ENCODE measurements at regions not wholly inside any gene's neighbourhood (a gene's known extent, or its start where the extent isn't known, plus 50 kb on each side); places are given as distances from the start of the nearest gene placed in this dataset.

DNA sequence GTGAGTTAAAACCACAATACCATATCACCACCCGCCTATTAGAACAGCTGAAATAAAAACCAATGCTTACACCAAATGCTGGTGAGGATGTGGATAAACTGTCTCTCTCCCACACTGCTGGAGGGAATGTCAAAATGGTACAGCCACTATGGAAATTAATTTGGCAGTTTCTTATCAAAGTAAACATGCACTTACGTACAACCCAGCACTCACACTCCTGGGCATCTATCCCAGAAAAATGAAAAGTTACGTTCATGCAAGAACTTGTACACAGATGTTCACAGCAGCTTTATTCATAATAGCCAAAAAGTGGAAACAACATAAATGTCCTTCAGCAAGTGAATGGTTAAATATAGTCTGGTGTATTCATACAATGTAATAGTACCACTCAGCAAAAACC lies 173.2 kb upstream of the MYOCD start:
- Mint-ChIP-seq H3K27me3 (ENCODE audit: low read depth) (no peaks in the 10 kb centered on the region), H3K27ac (no peak overlapping the region), H3K9me3 (peaks cover 2% of the 10 kb centered on the region), H3K4me3 (no peak overlapping the region), H3K36me3 (ENCODE audit: low read depth) (no peaks in the 10 kb centered on the region), H3K4me1 (ENCODE audit: low read depth) (no peaks in the 10 kb centered on the region)
- intact Hi-C loops (cut with micrococcal nuclease), result no loop called here
- DNase-seq, result no peak
- CTCF ChIA-PET, result no interaction called here

DNA sequence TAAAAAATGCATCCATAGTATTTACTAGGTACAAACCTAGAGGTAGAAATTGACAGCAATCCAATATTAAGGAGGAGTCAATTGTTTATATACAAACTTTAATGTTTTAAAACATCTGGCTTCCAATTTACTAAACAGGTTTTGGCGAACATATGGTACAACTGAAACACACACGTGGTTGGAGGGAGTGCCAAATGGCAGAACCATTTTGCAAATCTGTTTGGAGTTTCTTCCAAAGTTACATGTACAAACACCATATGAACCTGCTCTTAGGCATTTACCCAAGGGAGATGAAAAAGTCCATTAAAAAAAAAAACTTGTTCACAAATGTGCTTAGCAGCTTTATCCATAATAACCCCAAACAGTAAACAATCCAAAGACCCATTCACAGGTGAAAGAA lies 159.8 kb upstream of the MYOCD start:
- intact Hi-C loops (cut with micrococcal nuclease), result no loop called here
- CTCF ChIA-PET, result no interaction called here
- no peak overlapping the region for H3K4me3 Mint-ChIP-seq

DNA sequence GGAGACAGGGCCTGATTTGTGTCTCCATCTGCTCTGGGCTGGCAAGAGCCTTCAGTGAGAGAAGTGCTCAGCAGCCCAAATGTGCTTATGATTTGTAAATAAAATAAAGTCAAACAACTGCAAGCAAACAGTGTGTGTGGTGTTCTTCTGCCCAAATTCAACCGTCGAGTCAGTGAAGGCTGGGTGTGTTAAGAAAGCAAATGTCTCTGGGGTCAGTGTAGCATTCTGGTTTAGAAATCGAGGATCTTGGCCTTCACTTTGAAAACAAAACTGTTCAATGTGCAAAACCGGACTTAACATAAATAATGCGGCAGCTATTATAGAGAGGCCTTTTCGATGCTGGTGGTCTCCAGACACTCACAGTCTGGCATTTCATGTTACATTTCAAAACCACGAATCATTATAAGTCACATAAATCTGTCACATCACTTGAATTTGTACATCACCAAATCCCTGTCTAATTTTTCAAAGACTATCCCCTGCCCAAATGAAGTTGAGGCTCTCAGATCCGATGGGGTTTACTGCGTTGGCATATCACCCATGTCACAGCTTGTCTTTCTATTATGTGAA lies 158.6 kb upstream of the MYOCD start:
- peaks cover 10% of the 10 kb centered on the region for H3K9me3 Mint-ChIP-seq
- H3K4me1 Mint-ChIP-seq (ENCODE audit: low read depth), result no peaks in the 10 kb centered on the region
- no peaks in the 10 kb centered on the region for H3K36me3 Mint-ChIP-seq (ENCODE audit: low read depth)

More for the DNA sequence above, 159.8 kb upstream of the MYOCD start:
- Mint-ChIP-seq H3K36me3 (ENCODE audit: low read depth) (no peaks in the 10 kb centered on the region), H3K27me3 (ENCODE audit: low read depth) (no peaks in the 10 kb centered on the region), H3K4me1 (ENCODE audit: low read depth) (no peaks in the 10 kb centered on the region), H3K9me3 (peaks cover 10% of the 10 kb centered on the region), H3K27ac (no peak overlapping the region)
- no peak for DNase-seq

DNA sequence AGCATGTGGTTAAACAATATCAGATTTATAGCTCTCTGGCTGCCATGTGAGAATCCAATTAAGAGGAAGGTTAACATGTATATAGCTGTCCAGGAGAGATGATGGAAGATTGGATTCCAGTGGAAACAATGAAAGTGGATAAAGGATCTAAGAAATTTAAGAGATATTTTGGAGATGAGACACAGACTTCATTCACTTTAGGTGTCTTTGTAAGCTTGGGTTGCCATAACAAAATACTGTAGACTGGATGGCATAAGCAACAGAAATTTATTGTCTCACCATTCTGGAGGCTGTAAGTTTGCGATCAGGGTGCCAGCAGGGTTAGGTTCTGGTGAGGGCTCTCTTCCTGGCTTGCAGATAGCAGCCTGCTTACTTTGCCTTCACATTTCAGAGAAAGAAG lies 155.9 kb upstream of the MYOCD start:
- H3K4me3 Mint-ChIP-seq, result no peak overlapping the region

More for the DNA sequence above, 158.6 kb upstream of the MYOCD start:
- no peak for DNase-seq
- Mint-ChIP-seq H3K27me3 (ENCODE audit: low read depth) (no peaks in the 10 kb centered on the region), H3K4me3 (no peak overlapping the region), H3K27ac (no peak overlapping the region)
- CTCF ChIA-PET, result no interaction called here
- intact Hi-C loops (cut with micrococcal nuclease), result no loop called here

DNA sequence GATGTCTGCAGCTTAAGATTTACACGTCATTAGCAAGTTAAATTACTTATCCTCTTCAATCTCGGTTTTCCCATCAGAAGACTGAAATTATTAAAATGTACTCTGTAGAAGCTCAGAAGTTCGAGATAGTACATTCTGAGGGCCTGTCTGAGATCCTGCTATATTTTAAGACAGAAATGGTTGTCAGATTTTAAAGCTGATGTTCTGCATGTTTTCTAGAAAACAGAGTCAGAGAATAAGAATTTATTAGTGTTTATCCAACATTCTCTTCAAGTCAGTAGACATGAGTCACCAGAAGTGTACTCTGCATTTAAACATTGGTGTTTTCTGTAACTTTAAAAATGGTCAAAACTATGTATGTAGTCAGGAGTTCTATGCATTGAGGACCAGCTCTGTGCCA lies 155.2 kb upstream of the MYOCD start:
- peaks cover 6% of the 10 kb centered on the region for H3K9me3 Mint-ChIP-seq
- H3K4me1 Mint-ChIP-seq (ENCODE audit: low read depth), result no peaks in the 10 kb centered on the region
- no peaks in the 10 kb centered on the region for H3K36me3 Mint-ChIP-seq (ENCODE audit: low read depth)
- H3K4me3 Mint-ChIP-seq, result no peak overlapping the region
- no peak for DNase-seq
- H3K27ac Mint-ChIP-seq, result no peak overlapping the region
- CTCF ChIA-PET, result no interaction called here
- no peaks in the 10 kb centered on the region for H3K27me3 Mint-ChIP-seq (ENCODE audit: low read depth)
- intact Hi-C loops (cut with micrococcal nuclease), result no loop called here

More for the DNA sequence above, 155.9 kb upstream of the MYOCD start:
- Mint-ChIP-seq H3K27ac (no peak overlapping the region), H3K27me3 (ENCODE audit: low read depth) (no peaks in the 10 kb centered on the region), H3K9me3 (peaks cover 6% of the 10 kb centered on the region), H3K36me3 (ENCODE audit: low read depth) (no peaks in the 10 kb centered on the region), H3K4me1 (ENCODE audit: low read depth) (no peaks in the 10 kb centered on the region)
- intact Hi-C loops (cut with micrococcal nuclease), result no loop called here
- CTCF ChIA-PET, result interaction anchor here (0.6 kb wide), 1 partner anchor 319 kb away, joined by 3 read pairs; no protein-coding TSS in a partner anchor
- DNase-seq, result no peak

DNA sequence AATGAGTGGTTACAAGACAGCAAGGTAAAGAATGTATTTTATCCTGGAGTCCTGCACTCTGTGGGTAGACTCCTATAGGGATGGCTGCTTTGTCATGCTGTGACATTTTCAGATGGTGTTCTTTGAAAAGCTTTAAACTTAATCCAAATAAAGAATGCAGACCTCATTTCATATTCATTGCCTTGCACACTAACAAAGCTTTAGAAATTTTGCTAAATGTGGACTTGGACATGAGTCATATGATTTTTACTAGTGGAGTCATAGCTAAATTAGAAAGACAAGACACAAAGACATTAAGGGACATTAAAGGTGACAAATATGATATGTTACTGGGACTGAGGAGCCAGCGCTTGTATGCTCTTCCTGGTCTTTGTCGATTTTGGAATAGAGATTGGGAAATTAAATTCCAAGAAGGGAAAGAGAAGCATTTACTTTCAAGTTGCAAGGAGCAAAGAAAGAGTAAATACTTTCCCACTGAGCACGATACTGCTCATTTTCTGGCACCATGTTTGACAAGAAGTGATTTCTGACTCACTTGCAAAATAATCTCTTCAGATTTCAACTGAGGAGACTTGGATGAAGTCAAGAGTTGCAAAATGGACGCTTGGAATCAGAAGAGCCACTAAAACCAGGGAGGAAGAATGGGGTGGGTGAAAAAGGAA lies 152.9 kb upstream of the MYOCD start:
- Mint-ChIP-seq H3K4me3 (no peak overlapping the region), H3K27ac (no peak overlapping the region), H3K9me3 (peaks cover 6% of the 10 kb centered on the region), H3K4me1 (ENCODE audit: low read depth) (no peaks in the 10 kb centered on the region), H3K36me3 (ENCODE audit: low read depth) (no peaks in the 10 kb centered on the region), H3K27me3 (ENCODE audit: low read depth) (no peaks in the 10 kb centered on the region)
- DNase-seq, result no peak
- CTCF ChIA-PET, result no interaction called here
- intact Hi-C loops (cut with micrococcal nuclease), result no loop called here

DNA sequence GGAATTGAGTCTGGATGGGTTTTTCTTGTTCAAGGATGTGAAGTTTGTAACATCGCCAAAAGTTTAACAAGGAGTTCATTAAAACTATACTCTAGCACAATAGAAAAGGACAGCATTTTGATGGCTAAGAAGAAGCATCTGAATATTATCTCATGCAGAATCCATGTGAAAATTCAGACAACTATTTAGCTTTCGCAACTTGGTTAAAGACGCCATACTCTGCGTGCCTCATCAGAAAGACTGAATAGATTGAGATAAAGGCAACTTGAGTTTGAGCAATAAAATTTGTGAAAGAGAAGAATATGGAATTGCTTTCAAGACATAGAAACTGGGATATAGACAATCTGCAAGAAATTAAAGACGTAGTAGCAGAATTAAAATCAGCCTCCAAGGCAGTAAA lies 151.1 kb upstream of the MYOCD start:
- no peak for DNase-seq
- Mint-ChIP-seq H3K27ac (no peak overlapping the region), H3K27me3 (ENCODE audit: low read depth) (no peaks in the 10 kb centered on the region), H3K9me3 (peaks cover 6% of the 10 kb centered on the region), H3K4me1 (ENCODE audit: low read depth) (no peaks in the 10 kb centered on the region), H3K36me3 (ENCODE audit: low read depth) (no peaks in the 10 kb centered on the region), H3K4me3 (no peak overlapping the region)
- CTCF ChIA-PET, result no interaction called here
- intact Hi-C loops (cut with micrococcal nuclease), result no loop called here

DNA sequence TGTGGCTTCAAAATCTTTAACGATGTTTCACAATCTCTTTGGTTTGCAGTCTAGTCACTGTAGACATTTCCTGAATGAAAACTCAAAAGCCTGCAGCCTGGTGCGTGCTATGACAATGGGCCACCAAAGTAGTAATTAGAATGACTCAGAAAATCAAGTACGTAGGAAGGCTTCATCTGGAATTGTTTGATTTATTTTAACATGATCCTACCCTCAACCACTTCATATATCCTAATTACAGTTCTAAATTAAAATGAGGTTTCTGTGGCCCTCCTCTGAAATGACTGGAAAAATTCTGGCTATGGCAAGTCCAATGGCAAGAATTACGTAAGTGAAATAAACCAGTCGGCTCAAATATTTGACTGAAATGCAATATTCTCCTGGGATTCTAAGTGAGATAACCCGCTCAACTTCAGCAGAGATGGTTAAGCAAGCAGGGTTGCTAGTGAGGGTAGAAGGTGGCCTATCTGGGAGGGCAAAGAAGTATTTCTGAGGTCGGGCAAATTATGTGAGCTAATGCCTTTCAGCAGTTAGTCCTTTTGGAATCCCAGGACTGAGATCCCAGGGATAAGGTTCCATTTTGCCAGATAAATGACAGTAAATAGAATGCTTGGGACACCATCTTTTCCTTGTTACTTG lies 145.6 kb upstream of the MYOCD start:
- no peak for DNase-seq

DNA sequence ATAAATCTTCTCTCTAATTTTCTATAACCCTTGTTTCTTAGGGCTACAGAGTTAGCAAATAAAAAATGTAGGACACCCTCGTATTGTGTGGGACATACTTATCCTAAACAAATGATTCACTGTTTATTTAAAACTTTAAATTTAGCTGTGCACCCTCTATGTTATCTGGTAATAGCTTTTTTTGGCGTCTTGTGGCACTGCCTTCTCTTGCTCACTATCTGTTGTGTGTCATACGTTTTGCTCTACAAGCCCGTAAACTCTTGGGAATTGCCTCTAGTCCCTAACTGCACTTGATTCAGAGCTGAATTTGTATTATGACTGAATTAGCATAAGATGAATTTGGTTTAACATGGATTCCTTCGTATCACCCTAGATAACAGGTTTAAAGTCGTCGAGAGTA lies 144.3 kb upstream of the MYOCD start:
- Mint-ChIP-seq H3K4me3 (no peak overlapping the region), H3K36me3 (ENCODE audit: low read depth) (no peaks in the 10 kb centered on the region), H3K27ac (no peak overlapping the region), H3K9me3 (peaks cover 4% of the 10 kb centered on the region), H3K4me1 (ENCODE audit: low read depth) (no peaks in the 10 kb centered on the region), H3K27me3 (ENCODE audit: low read depth) (no peaks in the 10 kb centered on the region)
- no peak for DNase-seq
- CTCF ChIA-PET, result no interaction called here
- intact Hi-C loops (cut with micrococcal nuclease), result no loop called here

More for the DNA sequence above, 145.6 kb upstream of the MYOCD start:
- H3K4me3 Mint-ChIP-seq, result no peak overlapping the region
- intact Hi-C loops (cut with micrococcal nuclease), result no loop called here
- H3K4me1 Mint-ChIP-seq (ENCODE audit: low read depth), result no peaks in the 10 kb centered on the region
- no peaks in the 10 kb centered on the region for H3K36me3 Mint-ChIP-seq (ENCODE audit: low read depth)
- no peak overlapping the region for H3K27ac Mint-ChIP-seq
- CTCF ChIA-PET, result no interaction called here
- no peaks in the 10 kb centered on the region for H3K27me3 Mint-ChIP-seq (ENCODE audit: low read depth)
- H3K9me3 Mint-ChIP-seq, result peaks cover 4% of the 10 kb centered on the region

DNA sequence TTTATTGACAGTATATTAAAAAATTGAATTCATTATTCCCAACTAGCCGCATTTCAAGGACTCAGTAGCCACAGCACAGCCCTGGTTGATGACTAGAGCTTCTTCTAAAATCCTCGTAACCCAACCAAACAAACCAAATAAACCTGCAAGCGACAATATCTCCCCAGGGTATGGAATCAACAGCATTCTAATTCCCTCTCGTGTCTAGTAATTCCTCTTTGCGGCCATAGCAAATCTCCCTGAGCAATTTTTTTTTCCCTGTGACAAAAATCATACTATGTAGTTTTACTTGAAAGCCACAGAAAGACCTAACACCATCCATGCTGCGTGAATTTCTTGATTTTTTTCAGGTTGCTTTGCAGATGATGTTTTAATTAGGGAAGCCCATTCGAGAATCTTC lies 143.4 kb upstream of the MYOCD start:
- Mint-ChIP-seq H3K9me3 (peaks cover 4% of the 10 kb centered on the region), H3K27ac (no peak overlapping the region), H3K4me1 (ENCODE audit: low read depth) (no peaks in the 10 kb centered on the region), H3K4me3 (no peak overlapping the region), H3K27me3 (ENCODE audit: low read depth) (no peaks in the 10 kb centered on the region), H3K36me3 (ENCODE audit: low read depth) (no peaks in the 10 kb centered on the region)
- DNase-seq, result no peak
- CTCF ChIA-PET, result no interaction called here
- intact Hi-C loops (cut with micrococcal nuclease), result no loop called here

DNA sequence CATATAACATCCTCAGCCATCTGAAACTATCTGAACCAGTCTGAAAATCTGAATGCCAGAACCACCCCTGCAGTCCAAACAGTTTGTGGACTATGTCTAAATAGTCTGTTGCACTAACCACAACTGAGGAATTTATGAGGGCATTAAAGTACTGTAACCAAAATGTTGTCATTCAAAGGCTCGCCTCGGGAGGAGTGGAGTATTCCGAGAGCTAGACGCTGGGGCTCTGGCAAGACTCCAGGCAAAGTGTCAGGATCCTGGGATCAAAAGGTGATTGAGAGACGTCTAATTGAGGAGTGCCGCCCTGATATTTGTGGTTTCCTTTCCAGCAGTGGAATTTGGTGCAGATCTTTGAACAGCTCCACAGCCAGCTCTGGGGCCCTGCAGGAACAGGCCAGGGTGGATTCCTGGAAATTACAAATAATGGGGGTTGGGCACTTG lies 142.9 kb upstream of the MYOCD start:
- Mint-ChIP-seq H3K27me3 (ENCODE audit: low read depth) (no peaks in the 10 kb centered on the region), H3K4me3 (no peak overlapping the region), H3K36me3 (ENCODE audit: low read depth) (no peaks in the 10 kb centered on the region), H3K27ac (no peak overlapping the region), H3K4me1 (ENCODE audit: low read depth) (no peaks in the 10 kb centered on the region), H3K9me3 (peaks cover 4% of the 10 kb centered on the region)
- intact Hi-C loops (cut with micrococcal nuclease), result no loop called here
- CTCF ChIA-PET, result no interaction called here
- no peak for DNase-seq

DNA sequence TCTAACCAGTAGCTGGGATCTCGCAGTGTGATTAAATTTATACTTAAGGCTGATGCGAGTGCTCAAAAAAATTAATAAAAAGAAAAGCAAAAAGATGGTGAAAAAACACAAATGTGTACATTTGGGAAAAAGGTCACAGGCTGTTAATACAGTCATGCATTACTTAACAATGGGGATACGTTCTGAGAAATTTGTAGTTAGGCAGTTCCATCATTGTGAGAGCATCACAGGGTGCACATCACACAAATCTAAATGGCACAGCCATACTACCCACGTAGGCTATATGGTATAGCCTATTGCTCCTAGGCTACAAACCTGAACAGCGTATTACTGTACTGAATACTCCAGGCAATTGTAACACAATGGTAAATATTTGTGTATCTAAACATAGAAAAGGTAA lies 142.4 kb upstream of the MYOCD start:
- Mint-ChIP-seq H3K36me3 (ENCODE audit: low read depth) (no peaks in the 10 kb centered on the region), H3K27me3 (ENCODE audit: low read depth) (no peaks in the 10 kb centered on the region), H3K27ac (no peak overlapping the region), H3K4me3 (no peak overlapping the region), H3K9me3 (peaks cover 4% of the 10 kb centered on the region), H3K4me1 (ENCODE audit: low read depth) (no peaks in the 10 kb centered on the region)
- intact Hi-C loops (cut with micrococcal nuclease), result no loop called here
- no peak for DNase-seq
- CTCF ChIA-PET, result no interaction called here

DNA sequence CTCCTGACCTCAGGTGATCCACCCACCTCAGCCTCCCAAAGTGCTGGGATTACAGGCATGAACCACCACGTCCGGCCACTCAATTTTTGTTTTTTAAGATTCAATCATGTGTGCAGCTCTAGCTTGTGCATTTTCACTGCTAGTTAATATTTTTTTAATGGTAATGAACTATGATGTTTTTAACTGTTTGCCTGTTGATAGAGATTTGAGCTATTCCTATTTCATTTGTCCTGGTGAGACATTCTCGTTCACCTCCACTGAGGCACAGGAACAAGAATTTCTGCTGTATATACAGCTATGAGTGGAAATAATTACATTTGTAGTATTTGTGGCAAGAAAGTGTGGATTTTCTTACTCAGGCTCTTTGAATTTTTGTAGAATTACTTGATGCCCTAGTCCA lies 137.7 kb upstream of the MYOCD start:
- no peak overlapping the region for H3K27ac Mint-ChIP-seq
- H3K9me3 Mint-ChIP-seq, result no peaks in the 10 kb centered on the region
- H3K4me1 Mint-ChIP-seq (ENCODE audit: low read depth), result no peaks in the 10 kb centered on the region
- CTCF ChIA-PET, result no interaction called here
- DNase-seq, result no peak
- no peaks in the 10 kb centered on the region for H3K27me3 Mint-ChIP-seq (ENCODE audit: low read depth)
- no peak overlapping the region for H3K4me3 Mint-ChIP-seq
- intact Hi-C loops (cut with micrococcal nuclease), result no loop called here
- H3K36me3 Mint-ChIP-seq (ENCODE audit: low read depth), result no peaks in the 10 kb centered on the region

Data from activated naive CD4-positive, alpha-beta T cell treated with anti-CD3 and anti-CD28 coated beads for 36 hours (primary cell).